ENCODE measurements at regions not wholly inside any gene's neighbourhood (a gene's known extent, or its start where the extent isn't known, plus 50 kb on each side); places are given as distances from the start of the nearest gene placed in this dataset.
"Not testable (repeated sequence)": the region's sequence is repeated elsewhere in the genome, so short reads cannot be mapped to it uniquely, and the experiment has no call there.

GRCh38 chr5:90050103-90050502 lies 359.5 kb downstream of the CETN3 start:
- no peak for DNase-seq

GRCh38 chr5:90047113-90047512 lies 362.4 kb downstream of the CETN3 start:
- no peak for DNase-seq

DNA sequence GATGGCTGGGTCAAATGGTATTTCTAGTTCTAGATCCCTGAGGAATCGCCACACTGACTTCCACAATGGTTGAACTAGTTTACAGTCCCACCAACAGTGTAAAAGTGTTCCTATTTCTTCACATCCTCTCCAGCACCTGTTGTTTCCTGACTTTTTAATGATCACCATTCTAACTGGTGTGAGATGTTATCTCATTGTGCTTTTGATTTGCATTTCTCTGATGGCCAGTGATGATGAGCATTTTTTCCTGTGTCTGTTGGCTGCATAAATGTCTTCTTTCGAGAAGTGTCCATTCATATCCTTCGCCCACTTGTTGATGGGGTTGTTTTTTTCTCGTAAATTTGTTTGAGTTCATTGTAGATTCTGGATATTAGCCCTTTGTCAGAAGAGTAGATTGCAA lies 369.5 kb downstream of the CETN3 start:
- not testable (repeated sequence) for DNase-seq

DNA sequence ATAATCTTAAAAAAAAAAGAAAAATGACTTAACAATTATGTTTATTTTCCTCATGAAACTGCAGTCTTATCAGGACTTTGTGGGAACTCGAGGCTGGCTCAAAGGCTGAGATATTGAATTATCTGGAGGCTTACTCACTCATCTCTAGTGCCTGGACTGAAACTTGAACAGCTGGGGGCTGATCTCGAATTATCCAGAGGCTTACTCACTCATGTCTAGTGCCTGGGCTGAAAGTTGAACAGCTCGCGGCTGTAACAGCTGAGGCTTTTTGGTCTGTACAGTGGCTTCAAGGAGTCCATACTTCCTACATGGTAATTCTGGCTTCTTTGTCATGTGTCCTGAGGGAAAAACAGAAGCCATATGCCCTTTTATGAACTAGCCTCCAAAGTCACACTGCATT lies 371.9 kb downstream of the CETN3 start:
- DNase-seq, result no peak

- peak in 1 of 2 experiments; percentile 4 for DNase-seq
Measured at GRCh38 chr5:90022711-90023053, 386.9 kb downstream of the CETN3 start.

DNA sequence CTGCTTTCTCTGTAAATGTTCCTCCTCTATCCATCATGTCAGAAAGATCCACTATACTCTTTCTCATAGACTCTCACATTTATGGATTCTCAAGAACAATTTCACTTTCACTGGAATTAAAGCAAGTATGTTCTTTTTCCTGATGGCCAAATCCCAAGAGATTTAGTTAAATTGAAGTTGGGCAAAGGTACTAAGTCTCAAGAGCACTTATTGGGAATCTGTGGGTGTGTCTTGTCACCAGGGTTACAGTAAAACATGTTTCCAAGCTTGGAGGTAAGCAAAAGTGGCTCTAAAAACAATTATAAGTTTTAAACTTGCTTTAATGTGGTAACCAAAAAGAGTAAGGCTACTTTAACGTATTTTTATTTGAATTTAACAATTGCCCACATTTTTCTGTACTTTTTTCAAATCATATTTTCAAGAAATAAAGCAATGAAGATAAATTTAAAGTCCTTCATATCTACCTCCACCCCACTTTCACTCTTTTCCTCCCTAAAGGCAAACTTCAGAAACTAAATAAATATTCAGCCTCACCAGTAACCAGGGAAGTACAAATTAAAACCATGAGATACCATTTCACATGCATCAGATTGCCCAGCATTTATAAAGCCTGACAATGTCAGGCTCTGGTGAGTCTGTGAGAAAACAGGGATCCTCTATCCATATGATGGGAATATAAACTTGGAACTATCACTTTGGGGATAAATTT lies 387.4 kb downstream of the CETN3 start:
- DNase-seq, result no peak

DNA sequence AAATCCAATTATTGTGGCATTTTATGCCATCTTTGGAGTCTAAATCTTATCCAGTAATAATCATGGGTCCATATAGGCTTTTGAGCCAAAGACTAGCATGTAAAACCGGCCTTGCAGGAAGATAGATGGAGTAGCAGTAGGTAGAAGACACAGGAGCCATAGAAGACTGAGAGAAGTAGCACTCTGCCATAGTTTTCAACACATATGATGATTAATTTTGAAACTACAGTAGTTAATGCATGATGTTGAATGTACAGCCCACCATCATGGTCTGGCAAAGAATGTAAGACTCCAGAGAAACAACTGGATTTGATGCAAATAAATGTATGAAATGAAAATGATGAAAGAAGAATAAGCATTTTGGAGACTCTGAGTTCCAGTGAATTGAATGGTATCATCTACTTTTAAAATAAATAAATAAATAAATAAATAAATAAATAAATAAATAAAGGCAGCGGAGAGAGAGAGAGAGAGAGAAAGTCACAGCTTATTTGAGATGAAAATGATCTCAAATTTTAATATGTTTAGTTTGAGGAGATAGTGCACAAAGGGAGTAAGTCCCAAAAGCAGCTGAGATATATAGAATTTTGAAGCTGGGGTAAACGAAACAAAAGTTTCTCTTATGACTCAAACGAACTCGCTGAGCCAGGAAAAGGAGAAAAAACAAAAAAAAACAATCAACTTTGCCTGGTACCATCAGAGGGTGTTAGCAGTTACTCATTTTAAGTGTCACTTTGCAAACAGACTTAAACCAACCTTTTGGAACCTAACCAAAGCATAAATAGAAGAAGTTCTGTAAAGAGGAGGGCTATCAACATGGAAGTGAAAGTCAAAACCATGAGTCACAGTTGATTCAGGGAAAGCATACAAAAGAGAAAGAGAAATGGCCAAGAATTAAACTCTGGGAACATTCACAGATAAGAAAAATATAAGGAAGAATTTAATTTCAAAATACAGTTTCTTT lies 388.7 kb downstream of the CETN3 start:
- peak in 1 of 2 experiments; percentile 10 for DNase-seq

DNA sequence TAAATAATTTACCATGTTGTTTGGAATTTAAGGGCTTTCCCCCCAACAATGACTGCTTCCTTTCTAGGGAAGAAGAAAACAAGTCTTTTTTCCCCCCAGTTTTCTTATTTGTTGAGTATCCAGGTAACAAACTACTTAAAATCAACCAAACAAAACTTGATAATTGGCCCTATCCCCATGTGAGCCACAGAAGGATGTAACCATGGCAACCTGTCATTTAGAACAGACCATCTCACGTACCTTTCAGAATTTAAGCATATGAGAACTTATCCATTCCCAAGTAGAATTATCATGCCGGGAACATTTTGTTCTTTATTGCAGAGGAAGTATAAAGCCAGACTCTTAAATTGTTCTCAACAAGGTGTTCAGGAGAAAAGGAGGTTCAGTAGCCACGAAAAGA lies 392.3 kb downstream of the CETN3 start:
- DNase-seq, result peak in 1 of 2 experiments; percentile 55

DNA sequence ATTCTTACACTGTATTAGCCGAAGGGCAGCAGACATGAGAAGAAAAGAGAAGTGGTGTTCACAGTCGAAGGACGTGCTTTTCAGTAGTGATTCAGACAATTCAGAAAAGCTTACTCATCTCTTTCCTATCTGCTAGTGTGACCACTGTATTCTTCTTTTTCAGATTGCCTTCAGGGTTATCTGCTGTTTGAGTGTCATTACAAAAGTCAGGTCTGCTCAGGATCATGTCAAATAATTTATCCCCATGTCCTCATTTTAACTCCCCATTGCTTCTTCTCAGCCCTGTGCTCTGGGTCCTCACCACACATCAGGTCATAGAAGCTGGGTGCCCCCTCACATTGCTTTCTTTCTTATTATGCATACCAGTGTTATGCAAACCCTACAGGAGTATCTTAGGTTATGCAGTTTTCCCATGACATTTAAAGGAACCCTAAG lies 394.0 kb downstream of the CETN3 start:
- no peak for DNase-seq

GRCh38 chr5:90014420-90014819 lies 395.1 kb downstream of the CETN3 start:
- DNase-seq, result no peak

DNA sequence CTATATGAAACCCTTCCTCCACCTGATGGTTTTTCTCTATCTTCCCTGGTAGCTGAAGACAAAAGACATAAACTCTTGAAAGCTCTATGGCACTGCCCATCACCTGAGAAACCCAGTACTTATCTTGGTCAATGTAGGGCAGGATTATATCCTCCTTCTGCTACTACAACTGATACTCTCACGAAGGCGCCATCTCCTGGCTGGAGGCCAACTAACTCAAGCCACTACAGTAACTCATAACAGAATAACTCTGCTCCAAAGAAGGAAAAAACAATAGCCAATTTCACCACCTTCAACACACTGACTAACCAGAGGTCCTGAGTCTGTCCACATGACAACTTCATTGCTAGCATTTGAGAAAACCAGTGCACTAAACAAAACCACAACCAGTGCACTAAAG lies 409.2 kb downstream of the CETN3 start:
- no peak for DNase-seq

- DNase-seq, result no peak
Measured at GRCh38 chr5:89998519-89999305, 410.8 kb downstream of the CETN3 start.

DNA sequence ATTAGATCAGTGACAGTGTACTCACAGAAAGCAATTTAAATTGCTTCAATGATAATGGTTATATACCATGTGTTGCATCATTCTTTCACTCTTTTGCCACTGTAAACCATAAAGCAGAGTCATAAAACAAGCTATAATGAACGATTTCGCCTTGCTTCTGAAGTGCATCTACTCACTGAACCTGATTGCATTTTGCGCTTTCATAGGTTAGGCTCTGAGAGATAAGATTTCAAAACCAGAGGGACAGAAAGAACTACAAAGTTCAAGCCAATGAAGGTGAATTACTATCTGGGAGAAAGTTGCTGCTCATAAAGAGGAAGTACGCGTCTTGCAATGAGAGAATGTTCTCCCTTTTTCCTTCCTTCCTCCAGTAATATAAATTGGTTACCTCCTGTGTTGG lies 412.7 kb downstream of the CETN3 start:
- DNase-seq, result no peak

- no peak for DNase-seq
Measured at GRCh38 chr5:89996335-89996734, 413.2 kb downstream of the CETN3 start.

DNA sequence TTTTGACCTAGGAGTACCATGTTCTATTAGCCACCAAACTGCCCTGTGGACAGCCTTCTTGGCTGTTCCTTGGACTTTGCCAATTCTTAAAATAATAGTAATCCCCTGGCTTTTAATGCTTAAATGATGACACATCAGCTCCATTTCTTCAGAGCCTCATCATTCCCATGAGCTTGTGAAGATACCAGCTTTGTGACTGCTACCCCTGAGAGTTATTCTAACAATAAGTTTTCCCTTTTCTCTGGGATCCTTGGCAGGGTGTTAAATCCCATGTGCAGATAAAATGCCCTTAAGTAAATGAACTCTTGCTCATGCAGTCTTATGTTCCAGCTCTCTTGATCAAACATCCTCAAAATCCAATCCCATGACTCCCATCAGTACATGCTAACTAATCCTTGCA lies 415.3 kb downstream of the CETN3 start:
- no peak for DNase-seq

- DNase-seq, result no peak
Measured at GRCh38 chr5:89992201-89992600, 417.4 kb downstream of the CETN3 start.

DNA sequence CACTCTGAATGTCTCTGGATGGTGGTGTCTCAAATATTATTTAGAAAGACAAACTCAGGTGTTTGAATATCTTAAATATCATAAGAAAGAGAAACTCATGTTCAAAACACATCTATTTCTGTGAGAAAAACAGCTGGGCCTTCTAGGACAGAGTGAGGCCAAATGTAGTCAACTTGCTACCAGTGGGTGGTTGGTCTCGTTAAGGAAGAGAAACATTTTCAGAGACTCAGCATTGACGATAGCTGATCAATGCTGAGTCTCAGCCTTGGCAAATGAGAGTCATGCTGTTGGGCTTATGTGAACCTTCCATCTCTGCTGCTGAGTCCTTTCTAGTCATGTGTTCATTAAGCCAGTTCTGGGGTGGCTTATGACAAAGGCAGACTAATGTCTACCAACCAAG lies 418.0 kb downstream of the CETN3 start:
- no peak for DNase-seq

DNA sequence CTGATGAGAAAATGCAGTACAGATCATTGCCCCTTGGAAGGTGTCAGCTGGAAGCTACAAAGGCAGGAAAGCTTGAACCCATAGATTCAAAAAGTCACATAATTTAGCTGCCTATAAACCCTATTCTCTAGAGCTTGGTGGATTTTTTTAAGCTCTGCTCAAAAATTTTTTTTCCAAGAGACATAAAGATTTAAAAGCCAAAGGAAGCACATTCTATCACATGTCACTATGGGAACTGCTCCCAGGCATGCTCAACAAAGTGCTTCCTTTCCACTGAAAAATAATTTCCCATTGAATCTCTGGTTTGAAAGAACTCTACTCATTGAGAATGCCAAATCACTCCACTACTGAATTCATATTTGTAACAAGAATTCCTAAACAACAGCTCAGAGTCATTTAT lies 419.8 kb downstream of the CETN3 start:
- no peak for DNase-seq

DNA sequence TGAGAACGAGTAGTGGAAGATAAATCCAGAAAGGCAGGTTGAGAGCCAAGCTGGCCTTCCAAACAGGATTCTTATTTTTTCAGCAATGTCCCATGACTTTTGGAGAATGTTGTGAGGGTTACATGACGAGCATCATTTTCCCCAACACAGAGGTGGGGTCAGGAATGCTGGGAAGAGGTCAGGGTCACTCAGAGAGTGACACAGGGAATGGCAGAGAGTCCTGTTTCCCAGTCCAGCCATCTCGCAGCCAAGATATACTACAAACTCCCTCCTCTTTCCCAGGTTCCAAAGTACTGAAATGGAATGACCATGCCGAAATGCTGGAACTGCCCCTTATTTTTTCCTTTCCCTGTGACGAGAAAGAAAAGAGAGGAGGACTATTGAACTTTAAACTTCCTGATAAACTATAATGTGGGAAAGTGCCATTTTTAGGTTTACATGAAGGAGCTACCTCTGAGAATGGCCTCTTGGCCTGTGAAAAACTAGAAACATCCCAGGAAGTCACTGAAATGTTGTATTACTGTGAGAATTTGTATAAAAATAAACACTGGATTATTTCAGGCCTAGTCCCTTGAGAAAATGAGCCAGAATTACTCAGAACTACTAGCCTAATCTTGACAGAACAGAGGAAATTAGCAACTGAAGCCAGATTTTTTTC lies 420.4 kb downstream of the CETN3 start:
- no peak for DNase-seq

DNA sequence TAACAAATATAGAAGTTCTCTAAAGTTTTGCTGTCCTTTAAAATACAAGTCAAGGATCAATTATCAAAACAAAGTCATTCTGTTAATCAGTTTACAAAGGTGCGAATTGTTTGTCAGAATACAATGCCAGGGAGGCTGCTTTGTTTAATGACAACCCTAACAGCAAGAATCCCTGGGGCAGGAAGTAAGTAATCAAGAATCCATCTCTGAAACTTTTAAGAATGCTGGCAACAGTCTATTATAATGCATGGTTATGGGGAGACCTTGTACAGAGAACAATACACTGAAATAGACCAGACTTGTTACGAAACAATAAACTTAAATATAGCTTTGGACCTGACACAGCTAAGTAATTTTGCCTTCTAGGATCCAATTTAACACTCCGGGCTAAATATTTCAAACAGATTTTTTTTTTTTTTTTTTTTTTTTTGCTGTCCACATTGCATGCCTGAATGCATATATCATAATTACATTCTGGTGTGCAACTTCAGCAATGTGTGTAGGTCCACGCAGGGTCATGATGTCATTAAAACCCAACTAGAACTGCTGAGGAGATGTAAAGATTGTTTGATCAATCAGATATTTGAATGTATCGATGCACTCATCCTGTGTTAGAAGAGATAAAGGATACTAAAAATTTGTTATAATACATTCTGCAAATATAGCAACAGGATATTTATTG lies 421.3 kb downstream of the CETN3 start:
- no peak for DNase-seq

GRCh38 chr5:89983216-89983615 lies 426.3 kb downstream of the CETN3 start:
- DNase-seq, result no peak

Data from NCI-H2081 (cell line).